ENCODE measurements at regions not wholly inside any gene's neighbourhood (a gene's known extent, or its start where the extent isn't known, plus 50 kb on each side); places are given as distances from the start of the nearest gene placed in this dataset.

DNA sequence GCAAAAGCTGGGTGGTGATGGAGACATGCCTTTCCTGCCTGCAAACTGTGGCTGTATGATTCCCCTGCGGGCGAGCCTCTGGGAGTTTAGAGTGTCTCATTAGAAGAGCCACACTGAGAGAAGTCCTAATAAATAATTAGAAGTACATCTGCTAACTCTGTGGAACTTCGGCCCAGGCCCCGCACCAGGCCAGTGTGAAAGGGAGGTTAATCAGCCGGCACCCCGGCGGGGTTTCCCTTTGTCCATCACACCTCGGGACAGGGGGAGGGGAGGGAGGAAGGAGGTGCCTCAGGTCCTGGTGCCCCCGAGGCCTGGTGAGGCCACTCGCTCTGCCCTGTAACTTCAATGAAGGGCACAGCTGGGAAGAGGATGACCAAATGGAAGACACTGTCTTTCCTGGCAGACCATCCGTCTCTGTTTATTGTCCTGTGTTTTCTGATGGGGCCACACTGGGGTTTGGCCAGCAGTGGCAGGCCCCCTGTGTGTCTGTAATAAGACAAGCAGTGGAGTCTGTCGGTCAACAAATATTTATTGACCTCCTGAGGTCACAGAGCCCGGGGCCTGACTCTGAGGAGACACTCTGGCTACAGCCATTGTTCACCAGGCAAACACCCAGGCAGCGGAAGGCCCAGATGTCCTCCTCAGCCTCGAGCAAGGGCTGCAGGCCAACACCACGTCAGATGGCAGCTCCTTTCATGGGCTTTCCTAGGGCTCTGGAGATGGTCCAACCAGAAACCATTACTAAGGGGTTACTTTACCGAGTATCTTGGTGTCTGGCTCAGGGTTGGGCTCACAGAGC, 267.5 kb upstream of the RAB4A start (continued):
- TF ChIP-seq ZNF678 (CRISPR knock-in tag; IDR thresholded peaks at IDR 0.05) (no peak), SNAPC2 (CRISPR knock-in tag; IDR thresholded peaks at IDR 0.05) (no peak), ZSCAN31 (CRISPR knock-in tag; IDR thresholded peaks at IDR 0.05; ENCODE audit: low read depth) (peak; percentile 40; the same call in 1 of the 2 replicates), ZNF761 (CRISPR knock-in tag; conservative IDR thresholded peaks at IDR 0.05) (no peak), ZNF17 (CRISPR knock-in tag; IDR thresholded peaks at IDR 0.05) (no peak), PPARG (CRISPR knock-in tag; conservative IDR thresholded peaks at IDR 0.05) (peak; percentile 63), ZNF670 (CRISPR knock-in tag; IDR thresholded peaks at IDR 0.05; ENCODE audit: borderline replicate concordance) (no peak; the same call in 1 of the 2 replicates), RFX1 (IDR thresholded peaks at IDR 0.05) (no peak), ZSCAN12 (CRISPR knock-in tag; IDR thresholded peaks at IDR 0.05) (no peak), ZNF746 (CRISPR knock-in tag; IDR thresholded peaks at IDR 0.05) (no peak), IRF2 (CRISPR knock-in tag; IDR thresholded peaks at IDR 0.05) (peak; percentile 72), PHF8 (CRISPR knock-in tag; IDR thresholded peaks at IDR 0.05) (no peak), CENPX (CRISPR knock-in tag; IDR thresholded peaks at IDR 0.05) (no peak), ZNF235 (CRISPR knock-in tag; IDR thresholded peaks at IDR 0.05; ENCODE audit: borderline replicate concordance) (no peak), NFATC3 (CRISPR knock-in tag; IDR thresholded peaks at IDR 0.05) (no peak), ZBTB7B (CRISPR knock-in tag; IDR thresholded peaks at IDR 0.05) (peak; percentile 77), TRIM24 (CRISPR knock-in tag; IDR thresholded peaks at IDR 0.05) (no peak), KMT2B (CRISPR knock-in tag; IDR thresholded peaks at IDR 0.05) (no peak), ZNF709 (CRISPR knock-in tag; IDR thresholded peaks at IDR 0.05) (no peak), TP53 (CRISPR knock-in tag; conservative IDR thresholded peaks at IDR 0.05) (no peak), ZEB1 (IDR thresholded peaks at IDR 0.05; ENCODE audit: insufficient replicate concordance, low read depth) (no peak), ZNF121 (CRISPR knock-in tag; IDR thresholded peaks at IDR 0.05) (peak; percentile 29; the same call in 1 of the 2 replicates), ZNF776 (CRISPR knock-in tag; IDR thresholded peaks at IDR 0.05) (no peak), HNRNPK (IDR thresholded peaks at IDR 0.05; ENCODE audit: low read depth, low read length, poor library complexity, severe bottlenecking) (no peak), HES4 (CRISPR knock-in tag; IDR thresholded peaks at IDR 0.05; ENCODE audit: borderline replicate concordance) (0 out of 2 replicates have a peak, but pooled peaks have one; percentile 40)
- TF ChIP-seq, protein P1, sequence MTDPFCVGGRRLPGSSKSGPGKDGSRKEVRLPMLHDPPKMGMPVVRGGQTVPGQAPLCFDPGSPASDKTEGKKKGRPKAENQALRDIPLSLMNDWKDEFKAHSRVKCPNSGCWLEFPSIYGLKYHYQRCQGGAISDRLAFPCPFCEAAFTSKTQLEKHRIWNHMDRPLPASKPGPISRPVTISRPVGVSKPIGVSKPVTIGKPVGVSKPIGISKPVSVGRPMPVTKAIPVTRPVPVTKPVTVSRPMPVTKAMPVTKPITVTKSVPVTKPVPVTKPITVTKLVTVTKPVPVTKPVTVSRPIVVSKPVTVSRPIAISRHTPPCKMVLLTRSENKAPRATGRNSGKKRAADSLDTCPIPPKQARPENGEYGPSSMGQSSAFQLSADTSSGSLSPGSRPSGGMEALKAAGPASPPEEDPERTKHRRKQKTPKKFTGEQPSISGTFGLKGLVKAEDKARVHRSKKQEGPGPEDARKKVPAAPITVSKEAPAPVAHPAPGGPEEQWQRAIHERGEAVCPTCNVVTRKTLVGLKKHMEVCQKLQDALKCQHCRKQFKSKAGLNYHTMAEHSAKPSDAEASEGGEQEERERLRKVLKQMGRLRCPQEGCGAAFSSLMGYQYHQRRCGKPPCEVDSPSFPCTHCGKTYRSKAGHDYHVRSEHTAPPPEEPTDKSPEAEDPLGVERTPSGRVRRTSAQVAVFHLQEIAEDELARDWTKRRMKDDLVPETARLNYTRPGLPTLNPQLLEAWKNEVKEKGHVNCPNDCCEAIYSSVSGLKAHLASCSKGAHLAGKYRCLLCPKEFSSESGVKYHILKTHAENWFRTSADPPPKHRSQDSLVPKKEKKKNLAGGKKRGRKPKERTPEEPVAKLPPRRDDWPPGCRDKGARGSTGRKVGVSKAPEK (CRISPR knock-in tag; IDR thresholded peaks at IDR 0.05; ENCODE audit: borderline replicate concordance) = no peak
- TF ChIP-seq, protein P2, sequence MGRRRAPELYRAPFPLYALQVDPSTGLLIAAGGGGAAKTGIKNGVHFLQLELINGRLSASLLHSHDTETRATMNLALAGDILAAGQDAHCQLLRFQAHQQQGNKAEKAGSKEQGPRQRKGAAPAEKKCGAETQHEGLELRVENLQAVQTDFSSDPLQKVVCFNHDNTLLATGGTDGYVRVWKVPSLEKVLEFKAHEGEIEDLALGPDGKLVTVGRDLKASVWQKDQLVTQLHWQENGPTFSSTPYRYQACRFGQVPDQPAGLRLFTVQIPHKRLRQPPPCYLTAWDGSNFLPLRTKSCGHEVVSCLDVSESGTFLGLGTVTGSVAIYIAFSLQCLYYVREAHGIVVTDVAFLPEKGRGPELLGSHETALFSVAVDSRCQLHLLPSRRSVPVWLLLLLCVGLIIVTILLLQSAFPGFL (CRISPR knock-in tag; IDR thresholded peaks at IDR 0.05) = no peak
- TF ChIP-seq, protein P3, sequence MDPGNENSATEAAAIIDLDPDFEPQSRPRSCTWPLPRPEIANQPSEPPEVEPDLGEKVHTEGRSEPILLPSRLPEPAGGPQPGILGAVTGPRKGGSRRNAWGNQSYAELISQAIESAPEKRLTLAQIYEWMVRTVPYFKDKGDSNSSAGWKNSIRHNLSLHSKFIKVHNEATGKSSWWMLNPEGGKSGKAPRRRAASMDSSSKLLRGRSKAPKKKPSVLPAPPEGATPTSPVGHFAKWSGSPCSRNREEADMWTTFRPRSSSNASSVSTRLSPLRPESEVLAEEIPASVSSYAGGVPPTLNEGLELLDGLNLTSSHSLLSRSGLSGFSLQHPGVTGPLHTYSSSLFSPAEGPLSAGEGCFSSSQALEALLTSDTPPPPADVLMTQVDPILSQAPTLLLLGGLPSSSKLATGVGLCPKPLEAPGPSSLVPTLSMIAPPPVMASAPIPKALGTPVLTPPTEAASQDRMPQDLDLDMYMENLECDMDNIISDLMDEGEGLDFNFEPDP (CRISPR knock-in tag; conservative IDR thresholded peaks at IDR 0.05) = no peak

Data from HepG2 (cell line).